ENCODE measurements at regions not wholly inside any gene's neighbourhood (a gene's known extent, or its start where the extent isn't known, plus 50 kb on each side); places are given as distances from the start of the nearest gene placed in this dataset.

DNA sequence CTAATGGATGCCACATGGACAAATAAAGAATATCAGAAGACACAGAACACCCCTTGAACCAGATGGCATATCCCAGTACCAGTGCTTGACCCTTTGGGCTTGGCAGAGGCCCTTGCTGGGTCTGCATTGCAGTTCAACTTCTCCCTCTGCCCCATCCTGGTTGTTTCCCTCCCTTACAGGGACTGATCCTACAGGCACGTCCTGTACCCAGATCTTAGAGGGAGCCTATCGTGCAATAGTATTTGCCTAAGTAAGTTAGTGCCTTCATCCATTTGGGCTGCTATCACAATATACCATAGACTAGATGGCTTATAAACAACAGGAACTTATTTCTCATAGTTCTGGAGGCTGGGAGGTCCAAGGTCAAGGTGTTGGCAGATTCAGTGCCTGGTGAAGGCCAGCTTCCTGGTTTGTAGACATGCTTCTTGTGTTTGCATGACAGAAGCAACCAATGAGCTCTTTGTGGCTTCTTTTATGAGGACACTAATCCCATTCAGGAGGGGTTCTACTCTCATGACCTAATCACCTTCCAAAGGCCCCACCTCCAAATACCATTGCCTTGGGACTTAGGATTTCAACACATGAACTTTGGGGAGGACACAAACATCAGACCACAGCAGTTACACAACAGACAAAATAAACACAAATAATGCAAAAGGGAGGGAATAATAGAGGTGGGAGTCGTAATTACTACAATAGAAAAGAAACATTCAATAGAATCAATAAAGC lies 146.5 kb upstream of the MSX1 start:
- no peak for TF ChIP-seq POLR2A (IDR thresholded peaks at IDR 0.05)
- TF ChIP-seq, protein P1, sequence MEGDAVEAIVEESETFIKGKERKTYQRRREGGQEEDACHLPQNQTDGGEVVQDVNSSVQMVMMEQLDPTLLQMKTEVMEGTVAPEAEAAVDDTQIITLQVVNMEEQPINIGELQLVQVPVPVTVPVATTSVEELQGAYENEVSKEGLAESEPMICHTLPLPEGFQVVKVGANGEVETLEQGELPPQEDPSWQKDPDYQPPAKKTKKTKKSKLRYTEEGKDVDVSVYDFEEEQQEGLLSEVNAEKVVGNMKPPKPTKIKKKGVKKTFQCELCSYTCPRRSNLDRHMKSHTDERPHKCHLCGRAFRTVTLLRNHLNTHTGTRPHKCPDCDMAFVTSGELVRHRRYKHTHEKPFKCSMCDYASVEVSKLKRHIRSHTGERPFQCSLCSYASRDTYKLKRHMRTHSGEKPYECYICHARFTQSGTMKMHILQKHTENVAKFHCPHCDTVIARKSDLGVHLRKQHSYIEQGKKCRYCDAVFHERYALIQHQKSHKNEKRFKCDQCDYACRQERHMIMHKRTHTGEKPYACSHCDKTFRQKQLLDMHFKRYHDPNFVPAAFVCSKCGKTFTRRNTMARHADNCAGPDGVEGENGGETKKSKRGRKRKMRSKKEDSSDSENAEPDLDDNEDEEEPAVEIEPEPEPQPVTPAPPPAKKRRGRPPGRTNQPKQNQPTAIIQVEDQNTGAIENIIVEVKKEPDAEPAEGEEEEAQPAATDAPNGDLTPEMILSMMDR (IDR thresholded peaks at IDR 0.05) = no peak

Data from stomach (tissue), 4 donors.